ENCODE measurements at regions not wholly inside any gene's neighbourhood (a gene's known extent, or its start where the extent isn't known, plus 50 kb on each side); places are given as distances from the start of the nearest gene placed in this dataset.
A peak's percentile ranks its signal among the peaks of the same experiment; 100 is the strongest.
"Not testable (repeated sequence)": the region's sequence is repeated elsewhere in the genome, so short reads cannot be mapped to it uniquely, and the experiment has no call there.

GRCh38 chr10:78096486-78096885, 62.8 kb downstream of the RPS24 start:
- not testable (repeated sequence) for DNase-seq (ENCODE audit: low spot score)

- not testable (repeated sequence) for DNase-seq (ENCODE audit: low spot score)
Measured at GRCh38 chr10:78102593-78102992, 68.9 kb downstream of the RPS24 start.

GRCh38 chr10:78109210-78109609, 75.5 kb downstream of the RPS24 start:
- no peak for DNase-seq (ENCODE audit: low spot score)

- DNase-seq (ENCODE audit: low spot score) = no peak
Measured at GRCh38 chr10:78115135-78115853, 81.6 kb downstream of the RPS24 start.

DNA sequence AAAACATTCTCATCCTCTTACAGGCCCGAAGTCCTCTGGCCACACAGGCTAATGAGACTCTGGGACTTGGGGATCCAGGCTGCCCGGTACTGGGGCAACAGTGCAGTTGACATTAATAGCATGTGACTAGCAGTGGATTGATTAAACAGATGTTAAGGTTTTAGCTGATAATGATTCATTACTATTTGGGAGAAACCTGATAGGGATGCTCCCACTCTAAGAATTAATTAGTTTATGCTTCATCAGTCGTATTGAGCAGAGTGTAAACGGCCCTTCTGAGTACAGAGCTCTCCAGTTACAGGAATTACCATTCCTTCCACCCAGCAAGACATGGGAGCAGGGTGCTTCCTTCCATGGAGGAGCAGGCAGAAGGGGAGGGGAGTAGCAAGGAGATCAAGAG, 82.7 kb downstream of the RPS24 start:
- DNase-seq (ENCODE audit: low spot score) = no peak

DNA sequence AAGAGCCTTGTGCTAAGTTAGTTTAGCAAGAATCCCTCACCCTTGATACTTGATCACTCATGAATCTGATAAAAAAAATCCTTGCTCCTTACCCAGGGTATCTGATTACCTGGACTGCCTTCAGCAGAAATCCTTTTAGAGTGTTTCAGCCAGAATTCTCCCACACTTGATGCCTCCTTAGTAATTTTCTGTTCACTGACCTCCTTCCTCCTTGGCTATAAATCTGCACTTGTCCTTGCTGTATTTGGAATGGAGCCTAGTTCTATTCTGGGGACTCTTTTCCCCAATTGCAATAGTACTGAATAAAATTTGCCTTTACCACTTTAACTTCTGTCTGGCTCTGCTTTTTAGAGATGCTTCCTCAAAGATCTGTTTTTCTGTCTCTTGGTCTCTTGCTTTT, 84.9 kb downstream of the RPS24 start:
- DNase-seq (ENCODE audit: low spot score) = no peak

DNA sequence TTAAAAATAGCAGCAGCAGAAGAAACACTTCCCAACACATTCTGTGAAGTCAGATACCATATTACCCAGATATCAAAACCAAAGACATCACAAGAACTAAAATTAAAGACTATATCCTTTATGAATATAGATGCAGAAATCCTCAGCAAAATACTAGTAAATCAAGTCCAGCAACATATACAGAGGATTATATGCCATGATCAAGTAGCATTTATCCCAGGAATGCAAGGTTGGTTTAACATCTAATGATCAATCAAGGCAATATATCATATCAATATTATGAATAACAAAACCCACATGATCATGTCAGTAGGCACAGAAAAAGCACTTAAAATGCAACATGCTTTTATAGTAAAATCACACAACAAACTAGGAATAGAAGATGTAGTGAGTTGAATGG, 88.1 kb downstream of the RPS24 start:
- DNase-seq (ENCODE audit: low spot score) = no peak

DNA sequence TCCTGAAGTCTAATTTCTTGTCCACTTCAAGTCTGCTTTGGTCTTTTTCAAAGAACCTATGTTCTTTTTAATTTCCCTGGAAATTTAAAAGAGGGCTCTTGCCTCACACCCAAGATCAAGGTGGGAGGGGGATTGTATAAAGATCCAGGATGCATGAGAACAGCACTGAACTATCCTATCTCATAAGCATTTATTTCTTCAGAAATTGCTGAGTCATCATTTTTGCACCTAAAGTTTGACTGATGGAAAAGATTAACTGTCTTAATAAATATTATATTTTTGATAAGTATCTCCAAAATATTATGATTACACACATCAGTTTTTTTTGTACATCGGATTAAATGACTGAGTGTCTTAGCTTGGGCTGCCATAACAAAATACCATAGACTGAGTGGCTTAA, 90.5 kb downstream of the RPS24 start:
- no peak for DNase-seq (ENCODE audit: low spot score)

GRCh38 chr10:78129211-78129610, 95.5 kb downstream of the RPS24 start:
- DNase-seq (ENCODE audit: low spot score) = no peak

- DNase-seq (ENCODE audit: low spot score) = no peak
Measured at GRCh38 chr10:78130966-78131710, 97.5 kb downstream of the RPS24 start.

DNA sequence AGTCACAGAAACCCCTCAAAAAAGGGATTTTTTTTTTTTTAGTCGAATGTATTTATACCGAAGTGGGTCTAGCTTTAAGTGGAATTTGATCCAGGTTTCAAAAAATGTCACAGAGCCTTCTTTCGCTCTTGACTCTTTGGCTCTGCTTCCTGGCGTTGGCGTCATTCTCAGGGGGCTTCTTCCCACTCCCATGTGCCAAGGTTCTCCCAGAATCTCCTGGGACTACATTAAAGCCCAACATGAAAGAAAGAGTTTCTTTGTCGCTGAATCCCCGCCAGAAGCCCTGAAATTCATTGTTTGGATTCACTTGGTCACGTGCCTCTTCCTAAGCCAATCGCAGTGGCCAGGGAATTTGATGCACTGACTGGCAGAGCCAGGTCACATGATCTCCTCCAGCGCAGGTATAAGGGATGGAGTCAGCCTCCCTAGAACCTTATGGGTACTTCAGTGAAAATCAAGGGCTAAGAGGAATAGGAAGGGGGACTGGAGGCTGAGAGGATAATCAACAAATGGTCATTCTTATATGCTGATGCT, 101.2 kb downstream of the RPS24 start:
- DNase-seq (ENCODE audit: low spot score) = no peak

GRCh38 chr10:78137147-78137546, 103.5 kb downstream of the RPS24 start:
- no peak for DNase-seq (ENCODE audit: low spot score)

DNA sequence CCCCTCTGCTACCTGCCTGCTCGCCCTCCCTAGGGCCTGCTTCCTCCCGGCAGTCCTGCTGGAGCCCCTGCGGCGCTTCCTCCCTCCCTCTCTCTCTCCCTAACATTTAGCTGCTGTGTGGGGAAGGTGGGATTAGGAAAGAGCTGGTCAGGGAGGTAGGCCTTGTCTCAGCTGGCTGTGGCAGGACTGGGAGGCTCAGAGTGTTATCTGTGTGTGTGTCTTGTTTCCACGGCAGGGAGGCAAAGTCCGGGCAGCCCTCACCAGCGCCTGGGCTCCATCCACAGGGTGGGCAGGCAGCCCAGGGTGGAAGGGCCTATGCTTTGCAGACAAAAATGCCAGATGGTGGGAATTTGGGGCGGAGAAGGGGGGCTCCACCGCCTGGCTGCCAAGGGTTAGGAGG, 105.7 kb downstream of the RPS24 start:
- peak; percentile 4 for DNase-seq (ENCODE audit: low spot score)

DNA sequence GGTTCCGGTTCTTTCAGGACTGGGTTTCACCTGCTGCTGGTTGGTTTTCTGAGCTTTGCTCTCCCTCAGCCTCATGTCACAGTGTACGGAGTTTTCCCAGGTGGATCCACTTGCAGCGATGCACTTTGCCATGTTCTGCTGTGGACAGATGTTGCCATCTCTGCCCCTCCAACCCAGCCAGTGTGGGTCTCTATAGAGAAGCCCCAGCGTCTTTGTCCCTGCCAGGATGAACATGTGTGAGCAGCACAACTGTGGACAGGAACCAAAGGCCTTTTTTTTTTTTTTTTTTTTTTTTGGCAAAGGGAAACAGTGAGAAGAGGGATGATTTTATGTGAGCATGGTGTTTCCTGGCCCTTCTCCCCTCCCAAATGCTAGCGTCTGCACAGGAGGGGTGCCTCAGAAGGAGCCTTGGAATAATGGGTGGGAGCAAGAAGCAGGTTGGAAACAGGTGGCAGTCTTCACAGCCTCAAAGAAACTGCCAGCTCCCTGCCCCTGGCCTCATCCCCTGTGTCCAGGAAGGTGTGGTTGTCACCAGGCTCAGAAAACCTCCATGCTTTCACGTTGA, 106.5 kb downstream of the RPS24 start:
- no peak for DNase-seq (ENCODE audit: low spot score)

DNA sequence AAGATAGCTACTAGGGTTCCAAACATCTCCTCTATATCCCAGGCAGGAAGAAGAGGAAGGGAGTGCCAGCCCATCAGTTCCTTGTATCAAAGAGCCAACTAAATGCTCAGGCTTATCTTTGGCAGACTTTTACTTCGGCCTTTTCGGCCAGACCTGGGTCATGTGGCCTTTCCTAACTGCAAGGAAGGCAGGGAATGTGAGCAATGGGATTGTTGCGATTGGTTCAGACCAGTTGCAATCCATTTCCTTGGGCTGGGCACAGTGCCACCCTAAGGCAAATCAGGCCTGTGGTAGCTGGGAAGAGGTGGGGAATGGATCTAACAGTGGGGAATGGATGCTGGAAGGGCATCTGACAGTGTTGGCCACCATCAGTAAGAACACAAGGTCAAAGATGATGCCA, 109.9 kb downstream of the RPS24 start:
- no peak for DNase-seq (ENCODE audit: low spot score)

- no peak for DNase-seq (ENCODE audit: low spot score)
Measured at GRCh38 chr10:78146200-78146599, 112.5 kb downstream of the RPS24 start.

DNA sequence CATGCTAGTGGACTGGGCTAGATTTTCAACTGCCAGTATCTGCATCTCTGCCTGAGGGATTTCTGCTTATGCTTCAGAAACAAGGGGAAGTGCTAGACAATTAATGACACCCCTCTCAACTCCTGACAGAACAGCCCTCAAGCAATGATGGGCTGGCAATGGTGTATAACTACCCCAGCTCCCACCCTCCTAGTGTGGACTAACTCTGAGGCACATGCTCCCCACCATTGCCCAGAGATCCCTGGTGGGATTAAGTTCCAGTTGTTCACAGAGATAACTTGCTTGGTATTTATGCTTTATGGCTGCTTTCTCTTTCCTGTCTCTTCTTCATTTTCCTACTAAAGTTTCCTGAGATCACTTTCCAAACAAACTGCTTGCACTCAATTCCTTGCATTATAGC, 113.5 kb downstream of the RPS24 start:
- no peak for DNase-seq (ENCODE audit: low spot score)

GRCh38 chr10:78148216-78148960, 114.7 kb downstream of the RPS24 start:
- DNase-seq (ENCODE audit: low spot score) = no peak

GRCh38 chr10:78148961-78149612, 115.4 kb downstream of the RPS24 start:
- DNase-seq (ENCODE audit: low spot score) = no peak

DNA sequence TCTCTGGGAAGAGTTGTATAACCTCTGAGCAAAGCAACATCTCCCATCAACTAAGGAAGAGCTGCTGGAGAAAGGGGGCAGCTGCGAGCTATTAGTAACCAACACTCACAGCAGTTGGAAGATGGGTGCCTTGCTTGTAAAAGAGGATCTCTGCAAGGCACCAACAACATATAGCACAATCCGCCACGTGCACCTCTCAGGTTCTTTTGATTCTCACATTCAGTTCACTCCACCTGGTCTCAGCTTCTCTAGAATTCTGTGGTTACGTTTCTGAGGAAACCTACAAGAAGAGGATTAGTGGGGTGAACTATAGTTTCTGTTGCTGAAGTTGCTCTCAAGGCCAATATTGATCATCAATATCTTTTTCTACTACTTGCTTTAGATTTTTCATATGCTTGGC, 117.1 kb downstream of the RPS24 start:
- no peak for DNase-seq (ENCODE audit: low spot score)

- no peak for DNase-seq (ENCODE audit: low spot score)
Measured at GRCh38 chr10:78155722-78156121, 122.1 kb downstream of the RPS24 start.

GRCh38 chr10:78160591-78160990, 126.9 kb downstream of the RPS24 start:
- DNase-seq (ENCODE audit: low spot score) = no peak
